ENCODE measurements at regions not wholly inside any gene's neighbourhood (a gene's known extent, or its start where the extent isn't known, plus 50 kb on each side); places are given as distances from the start of the nearest gene placed in this dataset.

GRCh38 chr9:108803428-108804065, 52.2 kb downstream of the ACTL7B start:
- in situ Hi-C loops (cut with HindIII; ENCODE audit: low sequenced_read_pairs), result no loop called here

GRCh38 chr9:108802967-108803366, 52.8 kb downstream of the ACTL7B start:
- in situ Hi-C loops (cut with HindIII; ENCODE audit: low sequenced_read_pairs), result no loop called here

GRCh38 chr9:108801949-108802348, 53.8 kb downstream of the ACTL7B start:
- in situ Hi-C loops (cut with HindIII; ENCODE audit: low sequenced_read_pairs), result no loop called here

DNA sequence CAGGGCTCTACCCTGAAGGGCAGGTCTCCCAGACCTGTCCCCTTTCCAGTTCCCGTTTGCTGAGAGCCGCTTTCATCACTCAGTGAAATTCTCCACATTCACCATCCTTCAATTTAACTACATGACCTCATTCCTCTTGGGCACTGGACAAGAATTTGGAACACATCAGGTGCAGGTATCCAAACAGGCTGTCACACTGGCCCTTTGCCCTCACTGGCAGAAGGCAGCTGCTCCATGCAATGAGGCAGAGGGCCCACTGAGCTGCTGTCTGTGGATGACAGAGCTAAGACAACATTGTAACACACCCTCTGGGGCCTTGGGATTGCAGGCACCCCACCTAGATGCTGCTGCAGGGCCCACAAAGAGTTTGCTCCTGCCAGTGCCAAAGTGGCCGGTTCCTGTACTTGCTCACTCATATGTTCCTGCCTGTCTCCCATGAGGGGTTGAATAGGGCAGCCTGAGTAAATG, 55.1 kb downstream of the ACTL7B start:
- in situ Hi-C loops (cut with HindIII; ENCODE audit: low sequenced_read_pairs), result no loop called here

- in situ Hi-C loops (cut with HindIII; ENCODE audit: low sequenced_read_pairs), result no loop called here
Observed at GRCh38 chr9:108793573-108793972, 62.2 kb downstream of the ACTL7B start.

DNA sequence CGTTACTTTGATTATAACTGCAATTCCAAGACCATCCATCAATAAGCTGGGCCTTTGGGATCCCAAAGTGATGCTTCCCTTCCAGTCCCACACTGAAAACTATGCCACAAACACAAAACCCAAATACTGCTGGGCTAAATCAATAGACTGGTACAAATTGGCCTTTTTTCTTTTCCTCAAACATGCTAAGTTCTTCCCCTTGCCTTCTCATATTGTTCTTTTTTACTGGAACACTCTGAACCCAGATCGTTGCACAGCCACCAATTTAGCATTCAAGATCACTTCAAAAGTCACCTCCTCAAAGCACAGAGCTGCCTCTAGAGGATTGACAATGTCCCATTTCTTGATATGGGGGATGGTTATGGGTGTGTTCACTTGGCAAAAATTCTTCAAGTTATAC, 66.0 kb downstream of the ACTL7B start:
- in situ Hi-C loops (cut with HindIII; ENCODE audit: low sequenced_read_pairs), result no loop called here

DNA sequence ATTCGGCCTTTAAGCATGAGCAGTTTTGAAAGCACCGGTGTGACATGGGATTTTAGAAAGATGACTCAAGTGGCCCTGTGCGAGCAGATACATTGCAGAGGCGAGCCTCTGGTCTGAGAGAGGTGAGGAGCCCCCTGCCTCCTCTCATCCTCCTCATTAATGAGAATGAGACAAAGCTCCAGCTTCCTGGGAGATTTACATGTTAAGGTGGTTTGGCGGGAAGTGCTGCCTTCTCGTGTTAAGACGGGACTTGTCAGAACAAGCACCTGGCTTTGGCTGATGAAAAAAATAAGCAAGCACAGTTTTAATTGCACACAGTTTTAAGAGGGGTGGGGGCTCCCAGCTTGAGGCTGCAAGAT, 68.1 kb downstream of the ACTL7B start:
- in situ Hi-C loops (cut with HindIII; ENCODE audit: low sequenced_read_pairs), result no loop called here

- in situ Hi-C loops (cut with HindIII; ENCODE audit: low sequenced_read_pairs), result no loop called here
Observed at GRCh38 chr9:108786901-108787689, 68.7 kb downstream of the ACTL7B start.

DNA sequence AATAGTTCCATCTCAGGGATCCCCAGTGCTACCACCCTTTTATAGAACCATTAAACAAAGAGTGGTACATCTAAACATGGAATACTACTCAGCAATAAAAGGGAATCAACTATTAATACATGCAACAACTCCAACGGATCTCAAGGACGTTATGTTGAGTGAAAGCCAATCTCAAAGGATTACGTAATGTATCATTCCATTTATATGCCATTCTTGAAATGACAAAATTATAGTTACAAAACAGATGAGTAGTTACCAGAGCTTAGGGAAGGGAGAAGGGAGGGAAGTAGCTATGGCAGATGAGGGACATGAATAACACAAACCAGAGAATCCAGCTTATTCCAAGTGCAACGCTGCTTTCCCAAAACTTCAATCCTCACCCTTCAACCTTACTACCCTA, 69.5 kb downstream of the ACTL7B start:
- in situ Hi-C loops (cut with HindIII; ENCODE audit: low sequenced_read_pairs), result no loop called here

- in situ Hi-C loops (cut with HindIII; ENCODE audit: low sequenced_read_pairs), result no loop called here
Observed at GRCh38 chr9:108784998-108785397, 70.8 kb downstream of the ACTL7B start.

DNA sequence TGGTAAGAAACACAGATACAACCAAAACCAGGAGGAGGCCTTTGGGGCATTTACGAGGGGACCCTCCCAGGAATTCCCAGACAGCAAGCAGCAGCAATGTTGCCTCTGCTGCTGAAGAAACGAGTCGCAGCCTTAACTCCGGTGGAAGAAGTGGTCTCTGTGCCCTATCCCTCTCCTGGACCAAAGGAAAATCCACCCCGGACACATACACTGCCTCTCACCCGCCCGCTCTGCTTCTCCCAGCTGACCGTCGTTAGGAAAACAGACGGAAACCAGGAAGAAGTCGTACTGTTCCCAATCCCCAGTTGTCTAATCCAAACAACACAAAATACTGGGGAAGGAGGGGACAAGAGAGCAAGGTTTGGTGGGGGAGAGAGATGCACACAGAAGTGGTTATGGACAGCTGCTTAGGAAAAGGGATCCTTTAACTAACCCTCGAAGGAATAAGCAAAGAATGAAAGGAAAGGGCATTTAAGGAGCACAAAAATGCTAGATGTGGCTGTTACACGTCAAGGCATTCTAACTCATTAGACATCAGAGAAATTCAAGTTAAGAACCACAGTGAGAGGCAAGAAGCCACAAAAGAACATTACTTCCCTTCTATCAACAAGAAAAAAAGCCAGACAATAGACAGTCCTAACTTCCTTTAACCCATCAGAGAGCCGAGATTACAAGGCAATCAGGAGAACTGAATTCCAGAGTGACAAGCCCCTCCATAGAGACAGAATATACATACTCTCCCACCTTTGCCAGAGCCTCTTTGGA, 71.9 kb downstream of the ACTL7B start:
- in situ Hi-C loops (cut with HindIII; ENCODE audit: low sequenced_read_pairs), result no loop called here

- in situ Hi-C loops (cut with HindIII; ENCODE audit: low sequenced_read_pairs), result no loop called here
Observed at GRCh38 chr9:108783326-108783725, 72.5 kb downstream of the ACTL7B start.

DNA sequence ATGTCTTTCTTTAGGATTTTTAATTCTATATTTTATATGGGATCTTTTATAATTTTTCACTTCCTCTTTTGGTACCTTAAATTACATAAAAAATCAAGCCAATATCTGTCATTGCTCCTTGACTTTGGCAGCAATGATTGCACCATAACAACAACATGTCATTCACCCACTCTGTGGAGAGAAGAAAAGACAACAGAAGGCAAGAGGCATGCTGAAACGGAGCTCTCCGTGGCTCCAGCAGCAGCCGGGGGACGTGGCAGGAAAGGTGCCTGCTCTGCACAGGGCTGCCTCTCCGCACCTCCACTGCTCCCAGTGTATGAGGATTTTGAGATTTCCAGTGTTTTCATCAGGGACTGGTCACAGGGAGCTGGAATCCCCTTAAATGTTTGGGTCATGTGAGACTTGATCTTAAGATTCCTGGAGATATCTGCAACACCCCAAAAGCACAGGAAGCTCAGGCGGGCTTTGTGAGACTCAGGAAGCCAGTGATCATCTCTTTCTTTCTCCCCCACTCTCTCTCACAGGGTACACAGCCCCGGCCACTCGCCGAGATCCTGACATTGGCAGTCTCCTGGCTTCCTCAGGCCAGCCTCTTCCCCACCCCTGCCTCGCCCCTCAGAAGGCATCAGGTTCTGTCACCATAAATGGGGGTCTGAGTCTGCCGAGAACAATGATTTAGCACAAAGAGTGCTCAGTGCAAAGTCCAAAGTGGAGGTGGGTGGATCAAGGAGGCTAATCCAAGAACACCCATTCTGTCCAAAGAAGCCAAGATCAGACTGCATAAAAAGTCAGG, 74.6 kb downstream of the ACTL7B start:
- in situ Hi-C loops (cut with HindIII; ENCODE audit: low sequenced_read_pairs), result no loop called here

DNA sequence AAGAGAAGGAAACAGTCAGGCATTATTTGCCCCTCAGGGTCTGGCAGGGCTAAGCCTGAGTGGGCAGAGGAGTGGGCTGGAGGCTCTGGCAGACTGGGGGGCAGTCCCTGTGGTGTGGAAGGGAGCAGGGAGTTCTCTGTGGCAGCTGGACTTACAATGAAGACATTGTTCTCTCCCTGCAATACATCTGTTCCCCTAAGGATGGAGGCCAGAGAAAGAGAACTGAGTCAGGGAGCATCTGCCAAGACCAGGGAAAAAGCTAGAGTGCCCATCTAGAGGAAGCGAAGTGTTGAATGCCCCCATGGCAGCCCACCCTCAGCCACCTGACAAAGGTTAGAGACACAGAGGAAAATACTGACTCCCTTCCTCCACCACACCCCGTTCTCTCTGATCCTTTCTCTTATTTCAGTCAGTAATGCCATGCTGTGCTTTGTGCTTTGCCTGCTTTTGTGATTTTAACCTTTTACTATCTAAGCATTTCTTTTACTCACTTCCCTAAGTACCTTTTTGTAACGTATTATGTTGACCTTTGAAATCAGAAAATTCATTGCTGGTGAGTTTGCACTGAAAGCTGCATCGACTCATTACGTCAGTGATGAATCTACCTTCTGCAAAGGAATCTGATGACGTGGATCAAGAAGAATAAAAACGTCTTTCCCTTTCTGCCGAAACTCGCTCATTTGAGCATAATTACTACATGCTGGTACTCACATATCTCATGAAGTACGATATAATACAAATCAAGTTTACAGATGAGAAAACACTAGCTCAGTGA, 76.0 kb downstream of the ACTL7B start:
- in situ Hi-C loops (cut with HindIII; ENCODE audit: low sequenced_read_pairs), result loop anchor here (10.0 kb wide), 1 partner anchor 375 kb away; no protein-coding TSS in a partner anchor

DNA sequence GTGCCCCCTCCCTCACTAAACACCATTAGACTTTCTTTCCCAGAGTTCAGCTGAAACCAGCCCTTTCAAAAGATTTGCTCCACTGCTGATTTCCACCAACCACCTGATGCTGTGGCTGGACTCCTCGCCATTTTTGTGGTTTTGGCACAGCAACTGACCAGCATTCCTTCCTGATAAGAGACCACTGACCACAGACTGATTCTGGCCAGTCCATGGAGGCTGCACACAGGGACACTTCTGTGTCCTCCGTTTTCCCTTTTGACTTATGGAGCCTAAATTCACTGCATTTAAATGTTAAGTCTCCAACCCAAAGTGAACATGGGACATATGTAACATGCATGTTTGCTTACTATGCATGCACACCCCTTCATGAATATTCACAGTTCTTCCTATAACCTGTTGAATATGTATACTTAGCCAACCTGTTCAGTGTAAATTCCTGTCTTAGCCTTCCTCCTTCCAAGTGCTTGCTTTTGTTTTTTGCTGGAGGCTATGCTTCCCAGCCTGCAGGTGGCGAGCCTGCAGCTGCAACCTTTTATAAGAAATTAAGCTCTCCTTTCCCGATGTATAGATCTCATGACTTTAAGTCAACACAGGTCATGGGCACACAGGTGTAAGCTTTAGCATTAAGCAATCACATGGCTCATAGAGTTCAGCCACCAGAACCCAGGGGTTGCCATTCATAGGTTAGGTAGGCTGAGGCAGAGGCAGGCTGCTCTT, 78.7 kb downstream of the ACTL7B start:
- in situ Hi-C loops (cut with HindIII; ENCODE audit: low sequenced_read_pairs), result loop anchor here (10.0 kb wide), 1 partner anchor 372 kb away; no protein-coding TSS in a partner anchor

DNA sequence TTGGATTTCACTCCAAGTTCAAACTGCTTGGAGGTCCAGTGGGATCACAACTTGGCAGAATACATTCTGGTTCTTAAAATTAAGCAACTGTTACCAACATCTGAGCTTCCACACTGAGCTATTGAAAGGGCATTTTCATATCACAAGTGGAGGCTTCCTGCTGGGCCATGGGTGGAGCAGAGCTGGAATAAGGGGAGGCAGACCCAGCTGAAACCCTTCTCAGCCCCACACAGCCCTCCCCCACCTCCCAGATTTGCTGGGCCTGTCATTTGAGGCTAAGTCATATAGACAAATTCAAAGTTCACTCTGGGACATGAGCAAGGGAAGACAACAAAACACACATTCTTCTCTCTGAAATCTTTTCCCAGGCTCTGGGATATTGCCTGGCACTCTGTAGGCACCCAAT, 79.9 kb downstream of the ACTL7B start:
- in situ Hi-C loops (cut with HindIII; ENCODE audit: low sequenced_read_pairs), result loop anchor here (10.0 kb wide), 1 partner anchor 371 kb away; no protein-coding TSS in a partner anchor

- in situ Hi-C loops (cut with HindIII; ENCODE audit: low sequenced_read_pairs), result loop anchor here (5.0 to 10.0 kb wide), 2 partner anchors 38 to 369 kb away; no protein-coding TSS in a partner anchor
Observed at GRCh38 chr9:108774088-108774487, 81.7 kb downstream of the ACTL7B start.

- in situ Hi-C loops (cut with HindIII; ENCODE audit: low sequenced_read_pairs), result loop anchor here (5.0 to 10.0 kb wide), 2 partner anchors 40 to 368 kb away; no protein-coding TSS in a partner anchor
Observed at GRCh38 chr9:108772301-108772894, 83.4 kb downstream of the ACTL7B start.

DNA sequence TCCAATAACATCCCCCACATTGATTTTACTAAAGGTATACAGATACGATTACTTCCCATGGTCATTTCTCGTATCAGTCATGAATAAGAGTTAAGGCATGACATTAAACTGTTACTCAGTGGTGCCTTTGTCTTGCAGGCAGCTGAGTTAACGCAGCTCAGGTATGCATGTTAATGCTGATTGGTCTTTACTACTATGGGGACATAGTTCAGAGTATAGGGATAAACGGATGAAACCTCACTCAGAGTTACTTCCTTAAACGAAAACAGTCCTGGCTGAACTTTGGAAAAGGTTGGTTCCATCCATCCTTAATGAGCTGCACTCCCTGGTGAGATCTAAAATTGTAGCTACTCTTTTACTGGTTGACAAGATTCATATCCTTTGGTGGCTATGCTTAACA, 87.0 kb downstream of the ACTL7B start:
- in situ Hi-C loops (cut with HindIII; ENCODE audit: low sequenced_read_pairs), result no loop called here

All from endothelial cell of hepatic sinusoid (primary cell).